Right lobe of liver (tissue), 4 donors: ENCODE measurements at regions not wholly inside any gene's neighbourhood (a gene's known extent, or its start where the extent isn't known, plus 50 kb on each side); places are given as distances from the start of the nearest gene placed in this dataset.

Experiments used
- CTCF ChIP-seq, 4 donors: fragments of 200-600 bp in 3 of 4; fragments of 450-650 bp in 1 of 4; IDR thresholded peaks; one replicate each; pipeline versions ENCODE4 v1.5.1 to v1.8.0; 2016 to 2022; ENCODE audit warnings: antibody characterized with exemption in 4 of 4, mild to moderate bottlenecking in 2 of 4
- POLR2A ChIP-seq: fragments of 450-650 bp; IDR thresholded peaks from one replicate; pipeline ENCODE4 v1.6.1; 2017; ENCODE audit warnings: antibody characterized with exemption, mild to moderate bottlenecking
- donor health status: DM: no; HTN: no; CAD: no.
- donor health status: DM: no; HTN: no; CAD: no.
- donor health status: DM: no; HTN: yes; CAD: no.

- TF ChIP-seq CTCF (IDR thresholded peaks at IDR 0.05) = no peak
- no peak for TF ChIP-seq POLR2A
Observed at GRCh38 chr2:236815746-236816145, 246.1 kb downstream of the ACKR3 start.
